ENCODE measurements at regions not wholly inside any gene's neighbourhood (a gene's known extent, or its start where the extent isn't known, plus 50 kb on each side); places are given as distances from the start of the nearest gene placed in this dataset.
"Not testable (repeated sequence)": the region's sequence is repeated elsewhere in the genome, so short reads cannot be mapped to it uniquely, and the experiment has no call there.

- H3K27me3 ChIP-seq (ENCODE audit: control insufficient read depth in 3 of 3, insufficient read depth in 3 of 3, low read length in 3 of 3); H3K4me1 ChIP-seq (ENCODE audit: control insufficient read depth in 3 of 3, insufficient read depth in 2 of 3, low read depth in 1 of 3, low read length in 2 of 3); H3K36me3 ChIP-seq (ENCODE audit: control insufficient read depth in 3 of 3, insufficient read depth in 2 of 3, low read depth in 1 of 3, low read length in 3 of 3); H3K9me3 ChIP-seq (ENCODE audit: control insufficient read depth in 2 of 2, insufficient read depth in 1 of 2, low read depth in 1 of 2, low read length in 1 of 2); H3K4me3 ChIP-seq (ENCODE audit: low read depth in 1 of 3, low read length in 3 of 3); H3K27ac ChIP-seq (ENCODE audit: low read depth in 1 of 3, low read length in 2 of 3); DNase-seq; FAIRE-seq: not testable (repeated sequence)
- WGBS, 3 donors, result 0% methylated on average over 21 of the region's 53 CpGs; no CpG with 5 or more reads in 2 of the 3 donors
Measured at GRCh38 chr1:120232834-120233660, 56.7 kb upstream of the SEC22B start.

GRCh38 chr1:120229835-120230234 lies 53.5 kb upstream of the SEC22B start:
- H3K36me3 ChIP-seq (ENCODE audit: control insufficient read depth in 3 of 3, insufficient read depth in 2 of 3, low read depth in 1 of 3, low read length in 3 of 3); H3K27me3 ChIP-seq (ENCODE audit: control insufficient read depth in 3 of 3, insufficient read depth in 3 of 3, low read length in 3 of 3); H3K4me3 ChIP-seq (ENCODE audit: low read depth in 1 of 3, low read length in 3 of 3); H3K9me3 ChIP-seq (ENCODE audit: control insufficient read depth in 2 of 2, insufficient read depth in 1 of 2, low read depth in 1 of 2, low read length in 1 of 2); H3K27ac ChIP-seq (ENCODE audit: low read depth in 1 of 3, low read length in 2 of 3); H3K4me1 ChIP-seq (ENCODE audit: control insufficient read depth in 3 of 3, insufficient read depth in 2 of 3, low read depth in 1 of 3, low read length in 2 of 3); FAIRE-seq; DNase-seq: not testable (repeated sequence)
- WGBS, 3 donors, result no CpG with 5 or more reads among the region's 1 CpG
